WTC11 (cell line): ENCODE measurements at regions not wholly inside any gene's neighbourhood (a gene's known extent, or its start where the extent isn't known, plus 50 kb on each side); places are given as distances from the start of the nearest gene placed in this dataset.

Source experiments
- ATAC-seq: fragments of 200-7000 bp; cut with Tn5 transposase; 2 replicates; pipeline ENCODE4 v1.10.0; 2021; ENCODE audit warnings: mild to moderate bottlenecking, moderate library complexity
- CTCF ChIA-PET: fragments of 300-600 bp; sonication (Branson Sonifier 250); formaldehyde crosslinking; loops from one replicate; lab custom pipeline; 2021; ENCODE audit warnings: antibody characterized with exemption; lab: Charles Lee
- POLR2A ChIA-PET: fragments of 350-600 bp; sonication (Branson Sonifier 250); formaldehyde crosslinking; loops from one replicate; lab custom pipeline; 2021; ENCODE audit warnings: antibody characterized with exemption; lab: Charles Lee
- DNase-seq: peaks from one replicate; pipeline ENCODE4 v3.0.0; 2021; ENCODE audit warnings: low spot score
- H3K27ac Mint-ChIP-seq: 2 replicates; pipeline ENCODE4 v1.8.0; 2021; ENCODE audit warnings: mixed read lengths
- H3K27me3 Mint-ChIP-seq: 2 replicates; pipeline ENCODE4 v1.8.0; 2021; ENCODE audit warnings: low read depth, mild to moderate bottlenecking, moderate library complexity, mixed read lengths
- H3K36me3 Mint-ChIP-seq: 2 replicates; pipeline ENCODE4 v1.8.0; 2021; ENCODE audit warnings: mixed read lengths
- H3K4me1 Mint-ChIP-seq: 2 replicates; pipeline ENCODE4 v1.8.0; 2022; ENCODE audit warnings: mixed read lengths
- H3K4me3 Mint-ChIP-seq: 2 replicates; pipeline ENCODE4 v1.8.0; 2021; ENCODE audit warnings: mild to moderate bottlenecking, moderate library complexity, mixed read lengths
- H3K9me3 Mint-ChIP-seq: 2 replicates; pipeline ENCODE4 v1.8.0; 2021; ENCODE audit warnings: mixed read lengths
- ATF6 ChIP-seq: sonication (generic); formaldehyde crosslinking; IDR thresholded peaks from 2 replicates; pipeline ENCODE4 v1.8.1; 2023; ENCODE audit warnings: mild to moderate bottlenecking, missing genetic modification reagents
- CTCF ChIP-seq: fragments of 200-600 bp; IDR thresholded peaks from 2 replicates; pipeline ENCODE4 v1.8.0; 2022; ENCODE audit warnings: antibody characterized with exemption
- E2F1 ChIP-seq: sonication (generic); formaldehyde crosslinking; IDR thresholded peaks from 2 replicates; pipeline ENCODE4 v1.8.0; 2022; ENCODE audit warnings: mild to moderate bottlenecking, missing genetic modification reagents
- HMGXB4 ChIP-seq: sonication (generic); formaldehyde crosslinking; IDR thresholded peaks from 2 replicates; pipeline ENCODE4 v1.8.1; 2023; ENCODE audit warnings: mild to moderate bottlenecking, moderate library complexity, missing genetic modification reagents
- NR2C2 ChIP-seq: sonication (generic); formaldehyde crosslinking; IDR thresholded peaks from 2 replicates; pipeline ENCODE4 v1.8.0; 2022; ENCODE audit warnings: mild to moderate bottlenecking, missing genetic modification reagents
- RELA ChIP-seq: sonication (generic); formaldehyde crosslinking; IDR thresholded peaks from 2 replicates; pipeline ENCODE4 v1.8.1; 2022; ENCODE audit warnings: missing genetic modification reagents, mild to moderate bottlenecking, borderline replicate concordance
- ZBTB21 ChIP-seq: sonication (generic); formaldehyde crosslinking; IDR thresholded peaks from 2 replicates; pipeline ENCODE4 v1.8.1; 2023; ENCODE audit warnings: mild to moderate bottlenecking, missing genetic modification reagents, borderline replicate concordance
- ZNF121 ChIP-seq: sonication (generic); formaldehyde crosslinking; IDR thresholded peaks from 2 replicates; pipeline ENCODE4 v1.8.0; 2023; ENCODE audit warnings: missing genetic modification reagents
- ZNF232 ChIP-seq: sonication (generic); formaldehyde crosslinking; IDR thresholded peaks from 2 replicates; pipeline ENCODE4 v1.8.0; 2022; ENCODE audit warnings: mild to moderate bottlenecking, missing genetic modification reagents
- TF ChIP-seq, protein P1 (sequence below): sonication (generic); formaldehyde crosslinking; IDR thresholded peaks from 2 replicates; pipeline ENCODE4 v1.8.0; 2023; ENCODE audit warnings: missing genetic modification reagents, mild to moderate bottlenecking, borderline replicate concordance
- TF ChIP-seq, protein P2 (sequence below): sonication (generic); formaldehyde crosslinking; IDR thresholded peaks from 2 replicates; pipeline ENCODE4 v1.8.0; 2022; ENCODE audit warnings: mild to moderate bottlenecking, missing genetic modification reagents
- TF ChIP-seq, protein P3 (sequence below): sonication (generic); formaldehyde crosslinking; IDR thresholded peaks from 2 replicates; pipeline ENCODE4 v1.8.0; 2023; ENCODE audit warnings: mild to moderate bottlenecking, missing genetic modification reagents
- TF ChIP-seq, protein P4 (sequence below): fragments of 250-450 bp; sonication (Bioruptor Pico); IDR thresholded peaks from 2 replicates; pipeline ENCODE4 v1.9.0; 2021; ENCODE audit warnings: mild to moderate bottlenecking

DNA sequence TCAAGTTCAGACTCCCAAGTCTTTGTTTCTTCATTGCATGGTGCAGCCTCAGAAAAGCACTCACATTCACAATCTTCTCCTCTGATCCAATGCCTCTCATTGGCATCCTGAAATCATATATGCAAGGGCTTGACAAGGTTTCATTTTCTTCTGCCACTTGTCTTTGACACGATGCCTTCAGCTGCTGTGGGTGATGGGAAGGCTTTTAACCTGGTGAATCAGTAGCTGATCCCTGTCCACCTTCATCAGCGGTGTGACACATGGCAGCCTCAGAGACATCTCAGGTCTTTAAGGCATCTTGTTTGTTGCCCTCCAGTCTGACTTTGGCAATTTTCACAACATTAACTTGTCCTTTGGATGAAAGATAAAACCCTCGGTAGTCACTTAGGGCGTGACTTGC, 147.2 kb downstream of the PRELID2 start:
- no peak for TF ChIP-seq ZBTB21 (CRISPR knock-in tag)
- no peak for TF ChIP-seq ATF6 (CRISPR knock-in tag)
- TF ChIP-seq ZNF121 (CRISPR knock-in tag): no peak
- no peak for TF ChIP-seq HMGXB4 (CRISPR knock-in tag)
- no peak for TF ChIP-seq ZNF232 (CRISPR knock-in tag)
- TF ChIP-seq E2F1 (CRISPR knock-in tag): no peak
- TF ChIP-seq, protein P1, sequence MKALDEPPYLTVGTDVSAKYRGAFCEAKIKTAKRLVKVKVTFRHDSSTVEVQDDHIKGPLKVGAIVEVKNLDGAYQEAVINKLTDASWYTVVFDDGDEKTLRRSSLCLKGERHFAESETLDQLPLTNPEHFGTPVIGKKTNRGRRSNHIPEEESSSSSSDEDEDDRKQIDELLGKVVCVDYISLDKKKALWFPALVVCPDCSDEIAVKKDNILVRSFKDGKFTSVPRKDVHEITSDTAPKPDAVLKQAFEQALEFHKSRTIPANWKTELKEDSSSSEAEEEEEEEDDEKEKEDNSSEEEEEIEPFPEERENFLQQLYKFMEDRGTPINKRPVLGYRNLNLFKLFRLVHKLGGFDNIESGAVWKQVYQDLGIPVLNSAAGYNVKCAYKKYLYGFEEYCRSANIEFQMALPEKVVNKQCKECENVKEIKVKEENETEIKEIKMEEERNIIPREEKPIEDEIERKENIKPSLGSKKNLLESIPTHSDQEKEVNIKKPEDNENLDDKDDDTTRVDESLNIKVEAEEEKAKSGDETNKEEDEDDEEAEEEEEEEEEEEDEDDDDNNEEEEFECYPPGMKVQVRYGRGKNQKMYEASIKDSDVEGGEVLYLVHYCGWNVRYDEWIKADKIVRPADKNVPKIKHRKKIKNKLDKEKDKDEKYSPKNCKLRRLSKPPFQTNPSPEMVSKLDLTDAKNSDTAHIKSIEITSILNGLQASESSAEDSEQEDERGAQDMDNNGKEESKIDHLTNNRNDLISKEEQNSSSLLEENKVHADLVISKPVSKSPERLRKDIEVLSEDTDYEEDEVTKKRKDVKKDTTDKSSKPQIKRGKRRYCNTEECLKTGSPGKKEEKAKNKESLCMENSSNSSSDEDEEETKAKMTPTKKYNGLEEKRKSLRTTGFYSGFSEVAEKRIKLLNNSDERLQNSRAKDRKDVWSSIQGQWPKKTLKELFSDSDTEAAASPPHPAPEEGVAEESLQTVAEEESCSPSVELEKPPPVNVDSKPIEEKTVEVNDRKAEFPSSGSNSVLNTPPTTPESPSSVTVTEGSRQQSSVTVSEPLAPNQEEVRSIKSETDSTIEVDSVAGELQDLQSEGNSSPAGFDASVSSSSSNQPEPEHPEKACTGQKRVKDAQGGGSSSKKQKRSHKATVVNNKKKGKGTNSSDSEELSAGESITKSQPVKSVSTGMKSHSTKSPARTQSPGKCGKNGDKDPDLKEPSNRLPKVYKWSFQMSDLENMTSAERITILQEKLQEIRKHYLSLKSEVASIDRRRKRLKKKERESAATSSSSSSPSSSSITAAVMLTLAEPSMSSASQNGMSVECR (CRISPR knock-in tag): no peak
- no peak for TF ChIP-seq CTCF
- TF ChIP-seq NR2C2 (CRISPR knock-in tag): no peak
- TF ChIP-seq, protein P2, sequence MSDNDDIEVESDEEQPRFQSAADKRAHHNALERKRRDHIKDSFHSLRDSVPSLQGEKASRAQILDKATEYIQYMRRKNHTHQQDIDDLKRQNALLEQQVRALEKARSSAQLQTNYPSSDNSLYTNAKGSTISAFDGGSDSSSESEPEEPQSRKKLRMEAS (CRISPR knock-in tag): no peak
- TF ChIP-seq, protein P3, sequence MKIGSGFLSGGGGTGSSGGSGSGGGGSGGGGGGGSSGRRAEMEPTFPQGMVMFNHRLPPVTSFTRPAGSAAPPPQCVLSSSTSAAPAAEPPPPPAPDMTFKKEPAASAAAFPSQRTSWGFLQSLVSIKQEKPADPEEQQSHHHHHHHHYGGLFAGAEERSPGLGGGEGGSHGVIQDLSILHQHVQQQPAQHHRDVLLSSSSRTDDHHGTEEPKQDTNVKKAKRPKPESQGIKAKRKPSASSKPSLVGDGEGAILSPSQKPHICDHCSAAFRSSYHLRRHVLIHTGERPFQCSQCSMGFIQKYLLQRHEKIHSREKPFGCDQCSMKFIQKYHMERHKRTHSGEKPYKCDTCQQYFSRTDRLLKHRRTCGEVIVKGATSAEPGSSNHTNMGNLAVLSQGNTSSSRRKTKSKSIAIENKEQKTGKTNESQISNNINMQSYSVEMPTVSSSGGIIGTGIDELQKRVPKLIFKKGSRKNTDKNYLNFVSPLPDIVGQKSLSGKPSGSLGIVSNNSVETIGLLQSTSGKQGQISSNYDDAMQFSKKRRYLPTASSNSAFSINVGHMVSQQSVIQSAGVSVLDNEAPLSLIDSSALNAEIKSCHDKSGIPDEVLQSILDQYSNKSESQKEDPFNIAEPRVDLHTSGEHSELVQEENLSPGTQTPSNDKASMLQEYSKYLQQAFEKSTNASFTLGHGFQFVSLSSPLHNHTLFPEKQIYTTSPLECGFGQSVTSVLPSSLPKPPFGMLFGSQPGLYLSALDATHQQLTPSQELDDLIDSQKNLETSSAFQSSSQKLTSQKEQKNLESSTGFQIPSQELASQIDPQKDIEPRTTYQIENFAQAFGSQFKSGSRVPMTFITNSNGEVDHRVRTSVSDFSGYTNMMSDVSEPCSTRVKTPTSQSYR (CRISPR knock-in tag): no peak
- TF ChIP-seq, protein P4, sequence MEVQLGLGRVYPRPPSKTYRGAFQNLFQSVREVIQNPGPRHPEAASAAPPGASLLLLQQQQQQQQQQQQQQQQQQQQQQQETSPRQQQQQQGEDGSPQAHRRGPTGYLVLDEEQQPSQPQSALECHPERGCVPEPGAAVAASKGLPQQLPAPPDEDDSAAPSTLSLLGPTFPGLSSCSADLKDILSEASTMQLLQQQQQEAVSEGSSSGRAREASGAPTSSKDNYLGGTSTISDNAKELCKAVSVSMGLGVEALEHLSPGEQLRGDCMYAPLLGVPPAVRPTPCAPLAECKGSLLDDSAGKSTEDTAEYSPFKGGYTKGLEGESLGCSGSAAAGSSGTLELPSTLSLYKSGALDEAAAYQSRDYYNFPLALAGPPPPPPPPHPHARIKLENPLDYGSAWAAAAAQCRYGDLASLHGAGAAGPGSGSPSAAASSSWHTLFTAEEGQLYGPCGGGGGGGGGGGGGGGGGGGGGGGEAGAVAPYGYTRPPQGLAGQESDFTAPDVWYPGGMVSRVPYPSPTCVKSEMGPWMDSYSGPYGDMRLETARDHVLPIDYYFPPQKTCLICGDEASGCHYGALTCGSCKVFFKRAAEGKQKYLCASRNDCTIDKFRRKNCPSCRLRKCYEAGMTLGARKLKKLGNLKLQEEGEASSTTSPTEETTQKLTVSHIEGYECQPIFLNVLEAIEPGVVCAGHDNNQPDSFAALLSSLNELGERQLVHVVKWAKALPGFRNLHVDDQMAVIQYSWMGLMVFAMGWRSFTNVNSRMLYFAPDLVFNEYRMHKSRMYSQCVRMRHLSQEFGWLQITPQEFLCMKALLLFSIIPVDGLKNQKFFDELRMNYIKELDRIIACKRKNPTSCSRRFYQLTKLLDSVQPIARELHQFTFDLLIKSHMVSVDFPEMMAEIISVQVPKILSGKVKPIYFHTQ (CRISPR knock-in tag): no peak
- TF ChIP-seq RELA (CRISPR knock-in tag): no peak
- POLR2A ChIA-PET: no interaction called here
- Mint-ChIP-seq H3K4me3 (no peak overlapping the region), H3K9me3 (no peaks in the 10 kb centered on the region), H3K36me3 (no peaks in the 10 kb centered on the region), H3K27me3 (no peaks in the 10 kb centered on the region), H3K27ac (no peak overlapping the region), H3K4me1 (no peaks in the 10 kb centered on the region)
- ATAC-seq (no peak), DNase-seq (no peak)
- CTCF ChIA-PET: no interaction called here
